ENCODE measurements at regions not wholly inside any gene's neighbourhood (a gene's known extent, or its start where the extent isn't known, plus 50 kb on each side); places are given as distances from the start of the nearest gene placed in this dataset.

GRCh38 chr18:21949326-21950015 is 208.9 kb downstream of the MIB1 start:
- Histone ChIP-seq H3K4me3 (ENCODE audit: low read depth, low read length) (no peak overlapping the region), H3K9me3 (ENCODE audit: severe bottlenecking) (no peaks in the 10 kb centered on the region), H3K36me3 (no peaks in the 10 kb centered on the region), H3K27me3 (ENCODE audit: insufficient read depth, low read depth, severe bottlenecking) (peaks cover 72% of the 10 kb centered on the region), H3K27ac (no peak overlapping the region)
- DNase-seq, result no peak
- TF ChIP-seq CTCF (IDR thresholded peaks at IDR 0.05; ENCODE audit: low read depth, low read length), result no peak

- Histone ChIP-seq H3K9me3 (ENCODE audit: severe bottlenecking) (no peaks in the 10 kb centered on the region), H3K4me3 (ENCODE audit: low read depth, low read length) (no peak overlapping the region), H3K36me3 (no peaks in the 10 kb centered on the region), H3K27me3 (ENCODE audit: insufficient read depth, low read depth, severe bottlenecking) (peaks cover 69% of the 10 kb centered on the region), H3K27ac (no peak overlapping the region)
- DNase-seq, result peak; percentile 71
- TF ChIP-seq CTCF (IDR thresholded peaks at IDR 0.05; ENCODE audit: low read depth, low read length), result peak; percentile 86
Observed at GRCh38 chr18:21955757-21956652, 213.4 kb upstream of the GATA6 start.

- TF ChIP-seq CTCF (IDR thresholded peaks at IDR 0.05; ENCODE audit: low read depth, low read length), result no peak
- no peak for DNase-seq
- H3K4me3 ChIP-seq (ENCODE audit: low read depth, low read length), result no peak overlapping the region
- H3K9me3 ChIP-seq (ENCODE audit: severe bottlenecking), result no peaks in the 10 kb centered on the region
- no peak overlapping the region for H3K27ac ChIP-seq
- H3K27me3 ChIP-seq (ENCODE audit: insufficient read depth, low read depth, severe bottlenecking), result peaks cover 71% of the 10 kb centered on the region
- H3K36me3 ChIP-seq, result no peaks in the 10 kb centered on the region
Observed at GRCh38 chr18:21958263-21958662, 211.1 kb upstream of the GATA6 start.

- no peak overlapping the region for H3K4me3 ChIP-seq (ENCODE audit: low read depth, low read length)
- no peak overlapping the region for H3K27ac ChIP-seq
- TF ChIP-seq CTCF (IDR thresholded peaks at IDR 0.05; ENCODE audit: low read depth, low read length), result no peak
- no peaks in the 10 kb centered on the region for H3K36me3 ChIP-seq
- peaks cover 71% of the 10 kb centered on the region for H3K27me3 ChIP-seq (ENCODE audit: insufficient read depth, low read depth, severe bottlenecking)
- DNase-seq, result no peak
- no peaks in the 10 kb centered on the region for H3K9me3 ChIP-seq (ENCODE audit: severe bottlenecking)
Observed at GRCh38 chr18:21958707-21959450, 210.5 kb upstream of the GATA6 start.

- no peak overlapping the region for H3K27ac ChIP-seq
- no peak for TF ChIP-seq CTCF (IDR thresholded peaks at IDR 0.05; ENCODE audit: low read depth, low read length)
- DNase-seq, result no peak
- H3K27me3 ChIP-seq (ENCODE audit: insufficient read depth, low read depth, severe bottlenecking), result peaks cover 77% of the 10 kb centered on the region
- no peak overlapping the region for H3K4me3 ChIP-seq (ENCODE audit: low read depth, low read length)
- H3K36me3 ChIP-seq, result no peaks in the 10 kb centered on the region
- H3K9me3 ChIP-seq (ENCODE audit: severe bottlenecking), result no peaks in the 10 kb centered on the region
Observed at GRCh38 chr18:21960189-21960588, 209.2 kb upstream of the GATA6 start.
